Pancreas (tissue), 10 donors: ENCODE measurements at regions not wholly inside any gene's neighbourhood (a gene's known extent, or its start where the extent isn't known, plus 50 kb on each side); places are given as distances from the start of the nearest gene placed in this dataset.

Source experiments
- ATAC-seq, 4 donors: fragments of 200-7000 bp; cut with Tn5 transposase; one replicate each; pipeline versions ENCODE4 v1.8.0 to v1.9.1; 2020; ENCODE audit warnings: mild to moderate bottlenecking in 4 of 4, moderate library complexity in 4 of 4
- DNase-seq, 6 donors: peaks; one replicate each; pipeline ENCODE4 v3.0.0-alpha.2; 2020
- FAIRE-seq: peaks from 2 replicates; lab custom pipeline; 2012; peaks lifted over from hg19 to GRCh38; lab: Jason Lieb, UNC
- H3K27ac ChIP-seq, 4 donors: fragments of 200-600 bp; sonication (generic); 1 replicate in 3 of 4; 2 replicates in 1 of 4; pipeline versions ENCODE4 v1.5.0 to v1.8.0; 2020
- H3K27me3 ChIP-seq, 4 donors: fragments of 200-600 bp; one replicate each; pipeline ENCODE4 v1.8.0; 2021
- H3K36me3 ChIP-seq, 3 donors: fragments of 200-600 bp; sonication (generic) in 1 of 3; one replicate each; pipeline versions ENCODE4 v1.5.0 to v1.8.0; 2020 to 2021
- H3K4me1 ChIP-seq, 3 donors: fragments of 200-600 bp; one replicate each; pipeline ENCODE4 v1.8.0; 2021
- H3K4me3 ChIP-seq, 4 donors: fragments of 200-600 bp; sonication (generic) in 2 of 4; one replicate each; pipeline versions ENCODE4 v1.5.0 to v1.8.0; 2020 to 2021
- H3K9me3 ChIP-seq, 4 donors: fragments of 200-600 bp; one replicate each; pipeline ENCODE4 v1.8.0; 2021
- CTCF ChIP-seq, 4 donors: fragments of 200-600 bp; sonication (generic) in 3 of 4; IDR thresholded peaks; one replicate each; pipeline versions ENCODE4 v1.5.0 to v1.8.0; 2021; ENCODE audit warnings: antibody characterized with exemption in 4 of 4
- WGBS, 2 donors: extraction: QIAGEN DNeasy Blood & Tissue Kit; methylation state at CpG; one replicate each; pipeline ENCODE4 v1.1.7; 2013; 5-methylcytosine and 5-hydroxymethylcytosine counted together
- intact Hi-C, 3 donors: fragments of 100-400 bp; cut with DNase I; formaldehyde crosslinking; loops; one replicate each; pipeline versions ENCODE4 v1.11.1 to v1.14.2; 2022
- donor health status: healthy with polysubstance abuse.
- donor health status: DM: no; HTN: no; CAD: no; lungs with moderate emphysema.
- donor health status: DM: no; HTN: no; CAD: no.
- donor health status: control.
- donor health status: control.
- donor health status: Bipolar disorder and iron deficiency.
- donor health status: DM: yes; HTN: yes; CAD: no.
- donor health status: DM: no; HTN: no; CAD: no.
- donor health status: DM: no; HTN: no; CAD: no.
- donor health status: DM: yes; HTN: yes; CAD: no.

- ATAC-seq: no peak
- no peak for DNase-seq
- no peak overlapping the region for H3K4me3 ChIP-seq
These were observed 978.3 kb downstream of the BCL11A start for GRCh38 chr2:59575191-59575590.

GRCh38 chr2:59572227-59572626 lies 981.2 kb downstream of the BCL11A start:
- no peak overlapping the region for H3K27ac ChIP-seq
- FAIRE-seq (no peak), ATAC-seq (no peak), DNase-seq (no peak)
- H3K9me3 ChIP-seq: no peaks in the 10 kb centered on the region
- peaks cover 0 to 5% (median 0%) of the 10 kb centered on the region in 3 donors for H3K4me1 ChIP-seq
- WGBS, 2 donors: 62 to 67% methylated on average over 4 of the region's 4 CpGs
- H3K36me3 ChIP-seq: no peaks in the 10 kb centered on the region
- intact Hi-C loops: no loop called here
- H3K4me3 ChIP-seq: no peak overlapping the region
- no peaks in the 10 kb centered on the region for H3K27me3 ChIP-seq
- TF ChIP-seq CTCF (IDR thresholded peaks at IDR 0.05): no peak

More at GRCh38 chr2:59575191-59575590, 978.3 kb downstream of the BCL11A start:
- intact Hi-C loops: no loop called here
- no peaks in the 10 kb centered on the region for H3K9me3 ChIP-seq
- no peak overlapping the region for H3K27ac ChIP-seq
- H3K27me3 ChIP-seq: no peaks in the 10 kb centered on the region
- FAIRE-seq: no peak
- WGBS, 2 donors: 88 to 92% methylated on average over 1 of the region's 1 CpG
- TF ChIP-seq CTCF (IDR thresholded peaks at IDR 0.05): no peak
- no peaks in the 10 kb centered on the region for H3K36me3 ChIP-seq
- H3K4me1 ChIP-seq: no peaks in the 10 kb centered on the region

- Histone ChIP-seq H3K27me3 (no peaks in the 10 kb centered on the region), H3K27ac (no peak overlapping the region), H3K9me3 (no peaks in the 10 kb centered on the region), H3K4me3 (no peak overlapping the region), H3K36me3 (no peaks in the 10 kb centered on the region), H3K4me1 (peaks cover 0 to 5% (median 0%) of the 10 kb centered on the region in 3 donors)
- no peak for TF ChIP-seq CTCF (IDR thresholded peaks at IDR 0.05)
- 95 to 98% methylated on average over 1 of the region's 1 CpG for WGBS, 2 donors
- FAIRE-seq: no peak
- intact Hi-C loops: no loop called here
- ATAC-seq: no peak
- DNase-seq: no peak
These were observed 982.6 kb downstream of the BCL11A start for GRCh38 chr2:59570818-59571217.

- 29 to 63% methylated on average over 1 of the region's 1 CpG for WGBS, 2 donors
- H3K9me3 ChIP-seq: no peaks in the 10 kb centered on the region
- ATAC-seq: no peak
- no peak for FAIRE-seq
- H3K27ac ChIP-seq: no peak overlapping the region
- intact Hi-C loops: no loop called here
- no peak for DNase-seq
- H3K27me3 ChIP-seq: no peaks in the 10 kb centered on the region
- no peak overlapping the region for H3K4me3 ChIP-seq
- no peaks in the 10 kb centered on the region for H3K36me3 ChIP-seq
- H3K4me1 ChIP-seq: peaks cover 0 to 5% (median 0%) of the 10 kb centered on the region in 3 donors
- TF ChIP-seq CTCF (IDR thresholded peaks at IDR 0.05): no peak
These were observed 984.3 kb downstream of the BCL11A start for GRCh38 chr2:59569124-59569523.

GRCh38 chr2:59568461-59568860 lies 985.0 kb downstream of the BCL11A start:
- peaks cover 0 to 5% (median 0%) of the 10 kb centered on the region in 3 donors for H3K4me1 ChIP-seq
- no peak for ATAC-seq
- no peak for TF ChIP-seq CTCF (IDR thresholded peaks at IDR 0.05)
- FAIRE-seq: no peak
- intact Hi-C loops: no loop called here
- 9 to 12% methylated on average over 3 of the region's 3 CpGs for WGBS, 2 donors
- H3K27ac ChIP-seq: no peak overlapping the region
- no peak overlapping the region for H3K4me3 ChIP-seq
- H3K27me3 ChIP-seq: no peaks in the 10 kb centered on the region
- H3K36me3 ChIP-seq: no peaks in the 10 kb centered on the region
- DNase-seq: no peak
- no peaks in the 10 kb centered on the region for H3K9me3 ChIP-seq
